K562 (cell line): ENCODE measurements at regions not wholly inside any gene's neighbourhood (a gene's known extent, or its start where the extent isn't known, plus 50 kb on each side); places are given as distances from the start of the nearest gene placed in this dataset.

Experiments used
- ATAC-seq: fragments of 200-7000 bp; cut with Tn5 transposase; 3 replicates; pipeline ENCODE4 v1.9.1; 2020; ENCODE audit warnings: moderate library complexity
- BruUV-seq: library from RNA; stranded (reverse); fragments of 400-500 nt; replicated peaks from 2 replicates; lab custom pipeline; 2021; lab: Mats Ljungman, UMichigan
- CTCF ChIA-PET: fragments of 300-600 bp; formaldehyde crosslinking; extraction: SDS; loops from one replicate; lab custom pipeline; 2021; ENCODE audit warnings: low intra/inter-chr PET ratio; lab: Yijun Ruan, JAX
- POLR2A ChIA-PET: fragments of 300-600, 350-650 bp; sonication (Branson Sonifier 250); formaldehyde crosslinking; extraction: SDS; loops from one replicate; lab custom pipeline; 2021; ENCODE audit warnings: antibody characterized with exemption, inconsistent platforms; lab: Yijun Ruan, JAX
- DNase-seq, 4 experiments: peaks; one replicate each; pipeline versions ENCODE4 v3.0.0 to v3.0.0-alpha.2; 2011 to 2018; ENCODE audit warnings: low spot score in 3 of 4, mixed read lengths in 3 of 4; ENCODE audit errors: extremely low read depth in 1 of 4
- FAIRE-seq: peaks from 2 replicates; lab custom pipeline; 2011; peaks lifted over from hg19 to GRCh38; lab: Jason Lieb, UNC
- H2AFZ ChIP-seq: 2 replicates; pipeline ENCODE4 v1.6.0; 2011; ENCODE audit warnings: low read depth, low read length, control low read depth, inconsistent platforms
- H3K27ac ChIP-seq: fragments of 200-600 bp; 3 replicates; pipeline ENCODE4 v1.8.0; 2011; ENCODE audit warnings: low read depth, mild to moderate bottlenecking, control low read depth, inconsistent platforms, low read length, moderate library complexity, mixed read lengths; ENCODE audit errors: extremely low read depth
- H3K27me3 ChIP-seq, 2 experiments: fragments of 300-600 bp in 1 of 2; 2 replicates in 1 of 2; 3 replicates in 1 of 2; pipeline versions ENCODE4 v1.6.0 to v1.8.0; 2011; ENCODE audit warnings: inconsistent platforms in 2 of 2, low read length in 2 of 2, mild to moderate bottlenecking in 1 of 2, mixed read lengths in 1 of 2, moderate library complexity in 1 of 2; ENCODE audit not compliant: control insufficient read depth in 2 of 2, insufficient read depth in 2 of 2
- H3K36me3 ChIP-seq: fragments of 300-600 bp; 3 replicates; pipeline ENCODE4 v1.8.0; 2011; ENCODE audit warnings: mild to moderate bottlenecking, low read length, inconsistent platforms; ENCODE audit not compliant: control insufficient read depth, insufficient read depth
- H3K4me1 ChIP-seq, 2 experiments: fragments of 200-600 bp in 1 of 2; replicated peaks in 1 of 2; 2 replicates in 1 of 2; 3 replicates in 1 of 2; pipeline versions ENCODE4 v1.5.1 to v1.8.0; 2011; ENCODE audit warnings: inconsistent platforms in 2 of 2, low read length in 2 of 2, mild to moderate bottlenecking in 1 of 2, mixed read lengths in 1 of 2, moderate library complexity in 1 of 2; ENCODE audit not compliant: control insufficient read depth in 2 of 2, insufficient read depth in 2 of 2
- H3K4me2 ChIP-seq: 2 replicates; pipeline ENCODE4 v1.6.1; 2011; ENCODE audit warnings: low read length, control low read depth, inconsistent platforms, mixed read lengths; ENCODE audit not compliant: insufficient read depth
- H3K4me3 ChIP-seq: fragments of 200-600 bp; sonication (generic), shearing (Covaris generic); 2 replicates; pipeline ENCODE4 v1.5.1; 2016; ENCODE audit warnings: control low read depth, inconsistent platforms
- H3K79me2 ChIP-seq: fragments of 200-600 bp; 3 replicates; pipeline ENCODE4 v1.8.0; 2011; ENCODE audit warnings: low read length, inconsistent platforms; ENCODE audit not compliant: control insufficient read depth, insufficient read depth
- H3K9ac ChIP-seq, 2 experiments: 2 replicates each; pipeline versions ENCODE4 v1.6.0 to v1.6.1; 2011; ENCODE audit warnings: low read depth in 2 of 2, low read length in 2 of 2, control low read depth in 1 of 2, inconsistent platforms in 1 of 2, mild to moderate bottlenecking in 1 of 2, mixed read lengths in 1 of 2; ENCODE audit not compliant: insufficient read depth in 1 of 2
- H3K9me1 ChIP-seq: one replicate; pipeline ENCODE4 v1.6.0; 2011; ENCODE audit warnings: inconsistent platforms, mild to moderate bottlenecking, low read length, moderate library complexity; ENCODE audit not compliant: control insufficient read depth, insufficient read depth
- H3K9me3 ChIP-seq: replicated peaks from 2 replicates; pipeline ENCODE4 v1.5.1; 2011; ENCODE audit warnings: low read depth, low read length, inconsistent platforms; ENCODE audit not compliant: control insufficient read depth, insufficient read depth
- H4K20me1 ChIP-seq: replicated peaks from 2 replicates; pipeline ENCODE4 v1.6.1; 2011; ENCODE audit warnings: low read length, inconsistent platforms, mixed read lengths; ENCODE audit not compliant: control insufficient read depth, insufficient read depth
- ATF3 ChIP-seq, 2 experiments: fragments of 450-650 bp in 1 of 2; sonication (generic) in 1 of 2; formaldehyde crosslinking in 1 of 2; IDR thresholded peaks in 1 of 2; conservative IDR thresholded peaks in 1 of 2; 2 replicates each; pipeline versions ENCODE4 v1.6.1 to v1.8.1; 2016 to 2023; ENCODE audit warnings: mild to moderate bottlenecking in 2 of 2, moderate library complexity in 2 of 2, inconsistent platforms in 1 of 2, missing genetic modification reagents in 1 of 2
- EP400 ChIP-seq: fragments of 450-650 bp; IDR thresholded peaks from 2 replicates; pipeline ENCODE4 v1.6.1; 2017; ENCODE audit warnings: antibody characterized with exemption, mild to moderate bottlenecking, moderate library complexity
- HIVEP1 ChIP-seq: fragments of 250-450 bp; sonication (Bioruptor Pico); IDR thresholded peaks from 2 replicates; pipeline ENCODE4 v1.4.0; 2020; ENCODE audit warnings: mild to moderate bottlenecking
- MTF1 ChIP-seq: fragments of 250-450 bp; sonication (Bioruptor Pico); IDR thresholded peaks from 2 replicates; pipeline ENCODE4 v1.9.0; 2021; ENCODE audit warnings: moderate library complexity, mild to moderate bottlenecking, inconsistent platforms, borderline replicate concordance
- THAP7 ChIP-seq: fragments of 250-450 bp; sonication (Bioruptor Pico); IDR thresholded peaks from 2 replicates; pipeline ENCODE4 v1.5.0; 2021
- TSHZ1 ChIP-seq: fragments of 250-450 bp; sonication (Bioruptor Pico); IDR thresholded peaks from 2 replicates; pipeline ENCODE4 v1.4.0; 2020; ENCODE audit warnings: mild to moderate bottlenecking, moderate library complexity
- in situ Hi-C: fragments of 300-500 bp; cut with MboI; formaldehyde crosslinking; loops from 4 replicates; pipeline ENCODE4 v1.15.0; 2018; ENCODE audit warnings: inconsistent platforms, mixed read lengths
- intact Hi-C: fragments of 100-400 bp; cut with micrococcal nuclease; formaldehyde crosslinking; loops from 2 replicates; pipeline ENCODE4 v1.14.2; 2022
- TF ChIP-seq, protein P1 (sequence below): fragments of 450-650 bp; IDR thresholded peaks from 2 replicates; pipeline ENCODE4 v1.6.1; 2016; ENCODE audit warnings: borderline replicate concordance
- TF ChIP-seq, protein P2 (sequence below): fragments of 450-650 bp; formaldehyde crosslinking; IDR thresholded peaks from 2 replicates; pipeline ENCODE4 v1.4.0; 2022; ENCODE audit warnings: missing genetic modification characterization

DNA sequence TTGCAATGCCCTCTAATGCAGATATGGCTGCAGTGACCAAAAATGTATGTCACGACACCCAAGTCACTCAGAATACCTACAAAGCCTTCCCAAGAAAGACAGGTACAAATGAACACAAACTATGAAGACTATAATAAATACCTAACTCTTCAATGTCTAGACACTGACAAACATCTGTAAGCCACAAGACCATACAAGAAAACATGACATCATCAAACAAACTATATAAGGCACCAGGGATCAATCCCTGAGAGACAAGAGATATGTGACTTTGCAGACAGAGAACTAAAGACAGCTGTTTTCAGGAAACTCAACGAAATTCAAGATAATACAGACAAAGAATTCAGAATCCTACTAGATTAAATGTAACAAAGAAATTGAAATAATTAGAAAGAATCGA is 603.7 kb downstream of the CDH9 start (continued):
- TF ChIP-seq TSHZ1 (CRISPR knock-in tag) = no peak

- TF ChIP-seq EP400 (no peak), ATF3 (IDR thresholded peaks at IDR 0.05) (no peak), ATF3 (CRISPR knock-in tag; conservative IDR thresholded peaks at IDR 0.05) (no peak), MTF1 (CRISPR knock-in tag) (no peak), THAP7 (CRISPR knock-in tag) (no peak), HIVEP1 (CRISPR knock-in tag) (no peak)
- TF ChIP-seq, protein P1, sequence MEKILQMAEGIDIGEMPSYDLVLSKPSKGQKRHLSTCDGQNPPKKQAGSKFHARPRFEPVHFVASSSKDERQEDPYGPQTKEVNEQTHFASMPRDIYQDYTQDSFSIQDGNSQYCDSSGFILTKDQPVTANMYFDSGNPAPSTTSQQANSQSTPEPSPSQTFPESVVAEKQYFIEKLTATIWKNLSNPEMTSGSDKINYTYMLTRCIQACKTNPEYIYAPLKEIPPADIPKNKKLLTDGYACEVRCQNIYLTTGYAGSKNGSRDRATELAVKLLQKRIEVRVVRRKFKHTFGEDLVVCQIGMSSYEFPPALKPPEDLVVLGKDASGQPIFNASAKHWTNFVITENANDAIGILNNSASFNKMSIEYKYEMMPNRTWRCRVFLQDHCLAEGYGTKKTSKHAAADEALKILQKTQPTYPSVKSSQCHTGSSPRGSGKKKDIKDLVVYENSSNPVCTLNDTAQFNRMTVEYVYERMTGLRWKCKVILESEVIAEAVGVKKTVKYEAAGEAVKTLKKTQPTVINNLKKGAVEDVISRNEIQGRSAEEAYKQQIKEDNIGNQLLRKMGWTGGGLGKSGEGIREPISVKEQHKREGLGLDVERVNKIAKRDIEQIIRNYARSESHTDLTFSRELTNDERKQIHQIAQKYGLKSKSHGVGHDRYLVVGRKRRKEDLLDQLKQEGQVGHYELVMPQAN = no peak
- TF ChIP-seq, protein P2, sequence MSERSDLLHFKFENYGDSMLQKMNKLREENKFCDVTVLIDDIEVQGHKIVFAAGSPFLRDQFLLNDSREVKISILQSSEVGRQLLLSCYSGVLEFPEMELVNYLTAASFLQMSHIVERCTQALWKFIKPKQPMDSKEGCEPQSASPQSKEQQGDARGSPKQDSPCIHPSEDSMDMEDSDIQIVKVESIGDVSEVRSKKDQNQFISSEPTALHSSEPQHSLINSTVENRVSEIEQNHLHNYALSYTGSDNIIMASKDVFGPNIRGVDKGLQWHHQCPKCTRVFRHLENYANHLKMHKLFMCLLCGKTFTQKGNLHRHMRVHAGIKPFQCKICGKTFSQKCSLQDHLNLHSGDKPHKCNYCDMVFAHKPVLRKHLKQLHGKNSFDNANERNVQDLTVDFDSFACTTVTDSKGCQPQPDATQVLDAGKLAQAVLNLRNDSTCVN (CRISPR knock-in tag) = no peak
- no peak for ATAC-seq
- no TSS peak for BruUV-seq
- Histone ChIP-seq H3K4me2 (no peak overlapping the region), H3K27ac (no peak overlapping the region), H3K36me3 (no peaks in the 10 kb centered on the region), H3K27me3 (no peaks in the 10 kb centered on the region), H3K9me1 (no peaks in the 10 kb centered on the region), H3K4me3 (no peak overlapping the region), H3K79me2 (no peaks in the 10 kb centered on the region), H3K9ac (no peak overlapping the region), H3K4me1 (no peaks in the 10 kb centered on the region), H2AFZ (no peak overlapping the region), H3K9me3 (no peaks in the 10 kb centered on the region; the same call in 1 of the 2 replicates), H4K20me1 (no peaks in the 10 kb centered on the region)
- in situ Hi-C loops (no loop called here), intact Hi-C loops (no loop called here)
- FAIRE-seq = no peak
- ChIA-PET POLR2A (no interaction called here), CTCF (no interaction called here)
- no peak for DNase-seq
These were observed 606.0 kb downstream of the CDH9 start for GRCh38 chr5:26432386-26432785.
